ENCODE measurements at regions not wholly inside any gene's neighbourhood (a gene's known extent, or its start where the extent isn't known, plus 50 kb on each side); places are given as distances from the start of the nearest gene placed in this dataset.

GRCh38 chr17:54840885-54841591 lies 59.6 kb upstream of the TOM1L1 start:
- H3K4me3 Mint-ChIP-seq = no peak overlapping the region
- ChIA-PET CTCF (no interaction called here), POLR2A (no interaction called here)
- no peaks in the 10 kb centered on the region for H3K4me1 Mint-ChIP-seq (ENCODE audit: low read depth)
- ATAC-seq = no peak
- H3K36me3 Mint-ChIP-seq (ENCODE audit: low read depth) = no peaks in the 10 kb centered on the region
- H3K27me3 Mint-ChIP-seq (ENCODE audit: low read depth) = no peaks in the 10 kb centered on the region
- no peak overlapping the region for H3K27ac Mint-ChIP-seq
- no peaks in the 10 kb centered on the region for H3K9me3 Mint-ChIP-seq (ENCODE audit: insufficient read depth)
- DNase-seq = no peak

DNA sequence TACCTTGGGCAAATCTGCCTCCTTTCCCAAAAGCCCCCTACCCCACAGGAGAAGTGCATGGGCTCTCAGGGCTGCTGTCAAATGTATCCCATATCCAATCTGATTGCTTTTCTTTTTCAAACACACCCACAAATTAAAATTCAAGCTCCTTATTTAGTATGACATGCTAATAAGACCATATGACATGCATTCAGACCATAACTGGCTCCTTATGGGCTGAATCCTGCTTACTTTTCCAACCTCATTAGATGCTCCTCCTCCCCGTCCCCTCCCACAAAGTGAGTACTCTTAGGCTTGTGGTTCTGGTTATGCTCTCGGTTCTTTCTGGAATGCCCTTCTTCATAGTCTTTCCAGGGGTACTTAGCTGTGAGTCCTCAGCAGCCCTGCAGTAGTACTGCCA lies 59.0 kb upstream of the TOM1L1 start:
- no peaks in the 10 kb centered on the region for H3K27me3 Mint-ChIP-seq (ENCODE audit: low read depth)
- H3K36me3 Mint-ChIP-seq (ENCODE audit: low read depth) = no peaks in the 10 kb centered on the region
- H3K9me3 Mint-ChIP-seq (ENCODE audit: insufficient read depth) = no peaks in the 10 kb centered on the region
- ATAC-seq (no peak), DNase-seq (no peak)
- no peaks in the 10 kb centered on the region for H3K4me1 Mint-ChIP-seq (ENCODE audit: low read depth)
- no peak overlapping the region for H3K4me3 Mint-ChIP-seq
- ChIA-PET POLR2A (no interaction called here), CTCF (no interaction called here)
- no peak overlapping the region for H3K27ac Mint-ChIP-seq

- CTCF ChIA-PET = no interaction called here
- no peak for DNase-seq
- no peak for ATAC-seq
- H3K4me3 Mint-ChIP-seq = no peak overlapping the region
- H3K27ac Mint-ChIP-seq = no peak overlapping the region
- H3K27me3 Mint-ChIP-seq (ENCODE audit: low read depth) = no peaks in the 10 kb centered on the region
- no peaks in the 10 kb centered on the region for H3K4me1 Mint-ChIP-seq (ENCODE audit: low read depth)
- POLR2A ChIA-PET = no interaction called here
- no peaks in the 10 kb centered on the region for H3K9me3 Mint-ChIP-seq (ENCODE audit: insufficient read depth)
- no peaks in the 10 kb centered on the region for H3K36me3 Mint-ChIP-seq (ENCODE audit: low read depth)
These were observed 56.4 kb upstream of the TOM1L1 start for GRCh38 chr17:54844233-54844632.

DNA sequence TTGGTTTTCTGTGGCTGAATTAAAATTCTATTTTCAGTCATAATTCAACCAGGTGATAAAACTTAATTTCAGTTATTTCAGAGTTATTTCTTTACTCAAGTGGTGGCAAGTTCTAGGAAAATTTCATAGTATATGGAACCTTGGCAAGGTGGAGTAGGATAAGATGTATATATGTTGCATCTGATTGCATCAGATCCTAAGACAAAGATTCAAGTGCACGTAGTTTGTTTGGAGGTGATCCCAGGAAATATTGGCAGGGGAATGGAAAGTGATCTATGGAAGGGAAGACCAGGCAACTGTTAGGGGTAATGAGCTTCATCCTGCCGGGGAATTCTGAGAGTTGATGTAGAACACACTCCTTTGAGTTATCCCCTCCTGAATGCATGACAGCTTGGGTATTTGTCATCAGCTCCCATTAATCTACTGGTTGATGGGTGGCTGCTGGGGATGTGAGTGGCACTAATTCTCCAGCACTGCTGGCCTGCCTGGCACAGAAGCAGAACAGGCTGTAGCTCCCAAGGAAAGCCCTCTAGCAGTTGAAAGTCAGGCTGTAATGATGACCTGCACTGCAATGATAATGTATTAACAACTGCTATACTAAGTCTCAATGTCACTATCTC lies 52.2 kb upstream of the TOM1L1 start:
- DNase-seq = no peak
- Mint-ChIP-seq H3K36me3 (ENCODE audit: low read depth) (no peaks in the 10 kb centered on the region), H3K9me3 (ENCODE audit: insufficient read depth) (no peaks in the 10 kb centered on the region), H3K4me1 (ENCODE audit: low read depth) (no peaks in the 10 kb centered on the region), H3K4me3 (no peak overlapping the region), H3K27ac (no peak overlapping the region), H3K27me3 (ENCODE audit: low read depth) (no peaks in the 10 kb centered on the region)
- no peak for ATAC-seq
- POLR2A ChIA-PET = no interaction called here
- CTCF ChIA-PET = no interaction called here

DNA sequence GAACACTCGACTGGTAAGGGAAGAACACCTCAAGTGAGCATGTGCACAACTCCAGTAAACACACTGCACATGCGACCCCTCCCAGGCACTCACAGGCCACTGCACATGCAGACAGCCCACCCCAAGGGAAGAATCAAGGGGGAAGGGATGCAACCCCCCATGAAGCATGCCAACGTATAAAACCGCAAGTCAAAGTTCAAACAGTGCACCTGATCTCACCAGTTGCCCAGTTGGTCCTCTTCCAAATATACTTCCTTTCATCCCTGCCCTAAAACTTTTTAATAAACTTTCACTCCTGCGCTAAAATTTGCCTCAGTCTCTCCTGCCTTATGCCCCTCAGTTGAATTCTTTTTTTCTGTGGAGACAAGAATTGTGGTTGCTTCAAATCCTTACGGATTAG lies 51.0 kb upstream of the TOM1L1 start:
- H3K4me3 Mint-ChIP-seq = no peak overlapping the region
- H3K9me3 Mint-ChIP-seq (ENCODE audit: insufficient read depth) = no peaks in the 10 kb centered on the region
- H3K4me1 Mint-ChIP-seq (ENCODE audit: low read depth) = no peaks in the 10 kb centered on the region
- DNase-seq (no peak), ATAC-seq (no peak)
- ChIA-PET CTCF (no interaction called here), POLR2A (no interaction called here)
- H3K27me3 Mint-ChIP-seq (ENCODE audit: low read depth) = no peaks in the 10 kb centered on the region
- H3K36me3 Mint-ChIP-seq (ENCODE audit: low read depth) = no peaks in the 10 kb centered on the region
- H3K27ac Mint-ChIP-seq = no peak overlapping the region
